ENCODE measurements at regions not wholly inside any gene's neighbourhood (a gene's known extent, or its start where the extent isn't known, plus 50 kb on each side); places are given as distances from the start of the nearest gene placed in this dataset.
A peak's percentile ranks its signal among the peaks of the same experiment; 100 is the strongest.

DNA sequence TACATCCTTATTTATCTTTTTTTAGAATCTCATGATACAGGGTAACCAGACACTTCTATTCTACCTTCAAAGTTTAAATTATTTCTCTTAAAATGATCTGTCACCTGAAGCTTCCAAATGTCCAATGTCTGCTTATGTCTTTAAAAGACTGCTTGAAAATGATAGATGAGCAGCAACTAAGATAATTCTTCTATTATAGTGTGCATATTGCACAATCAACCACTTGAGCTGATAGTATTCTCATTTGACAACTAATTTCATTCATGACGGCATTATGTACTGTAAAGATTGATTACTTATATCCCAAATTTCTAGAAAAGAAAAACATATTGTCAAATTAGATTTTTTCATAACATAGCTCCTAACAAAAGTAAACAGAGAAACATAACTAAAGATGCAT lies 1478.2 kb upstream of the MIR17HG start:
- DNase-seq, result no peak

DNA sequence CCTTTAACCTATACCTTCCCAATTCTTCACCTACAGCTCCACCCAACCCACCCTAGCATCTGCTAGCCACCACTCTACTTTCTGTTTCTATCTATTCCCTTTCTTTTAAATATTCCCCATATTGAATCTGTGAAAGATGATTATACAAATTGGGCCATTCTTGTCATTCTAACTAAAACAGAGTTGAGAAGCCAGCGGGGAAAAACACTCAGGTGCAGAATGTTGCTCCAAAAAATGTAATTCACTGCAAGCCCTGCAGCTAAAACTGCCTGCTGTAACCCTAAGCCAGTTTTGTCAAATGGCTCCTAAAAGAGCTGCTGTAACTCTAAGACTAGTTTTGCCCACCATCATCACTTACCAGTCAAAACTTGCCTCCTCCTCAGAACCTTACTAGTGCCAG lies 1468.6 kb upstream of the MIR17HG start:
- DNase-seq, result no peak

DNA sequence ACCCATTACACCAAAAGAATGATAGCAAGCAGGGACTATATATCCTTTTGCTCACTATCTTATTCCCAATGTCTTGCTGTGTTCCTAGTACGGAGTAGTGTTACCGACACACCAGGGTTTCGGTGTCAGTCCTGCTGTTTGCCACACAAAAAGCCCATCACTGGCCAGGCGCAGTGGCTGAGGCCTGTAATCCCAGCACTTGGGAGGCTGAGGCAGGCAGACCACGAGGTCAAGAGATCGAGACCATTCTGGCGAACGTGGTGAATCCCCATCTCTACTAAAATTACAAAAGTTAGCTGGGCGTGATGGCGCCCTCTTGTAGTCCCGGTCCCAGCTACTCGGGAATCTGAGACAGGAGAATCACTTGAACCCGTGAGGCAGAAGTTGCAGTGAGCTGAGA lies 1467.3 kb upstream of the MIR17HG start:
- DNase-seq, result no peak

DNA sequence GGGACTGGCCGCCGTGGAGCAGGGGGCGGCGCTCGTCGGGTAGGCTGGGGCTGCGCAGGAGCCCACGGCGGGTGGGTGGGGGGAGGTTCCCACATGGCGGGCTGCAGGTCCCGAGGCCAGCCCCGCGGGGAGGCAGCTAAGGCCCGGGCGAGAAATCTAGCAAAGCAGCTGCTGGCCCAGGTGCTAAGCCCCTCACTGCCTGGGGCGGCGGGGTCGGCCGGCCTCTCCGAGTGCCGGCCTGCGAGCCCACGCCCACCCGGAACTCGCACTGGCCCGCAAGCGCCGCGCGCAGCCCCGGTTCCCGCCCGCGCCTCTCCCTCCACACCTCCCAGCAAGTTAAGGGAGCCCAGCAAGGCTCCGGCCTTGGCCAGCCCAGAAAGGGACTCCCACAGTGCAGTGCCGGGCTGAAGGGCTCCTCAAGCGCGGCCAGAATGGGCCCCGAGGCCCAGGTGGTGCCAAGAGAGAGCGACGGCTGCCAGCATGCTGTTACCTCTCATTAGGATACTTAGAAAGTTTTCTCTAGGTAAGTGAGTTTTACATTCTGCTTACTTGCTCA lies 1463.5 kb upstream of the MIR17HG start:
- DNase-seq, result no peak

- no peak for DNase-seq
Observed at GRCh38 chr13:89890806-89891205, 1456.7 kb upstream of the MIR17HG start.

DNA sequence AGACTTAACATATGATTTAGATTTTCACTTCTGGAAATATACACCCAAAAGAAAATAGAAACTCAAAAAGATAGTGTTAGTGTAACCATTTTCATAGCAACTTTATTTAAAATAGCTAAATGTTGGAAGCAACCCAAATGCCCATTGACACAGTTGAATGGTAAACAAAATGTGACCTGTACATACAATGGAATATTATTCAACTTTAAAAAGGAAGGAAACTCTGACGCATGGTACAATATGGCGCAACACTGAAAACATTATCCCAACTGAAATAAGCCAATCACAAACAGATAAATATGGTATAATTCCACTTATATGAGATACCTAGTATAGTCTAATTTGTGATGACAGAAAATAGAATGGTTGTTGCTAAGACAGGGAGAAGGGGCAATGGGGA lies 1456.1 kb upstream of the MIR17HG start:
- no peak for DNase-seq

- no peak for DNase-seq
Observed at GRCh38 chr13:89897681-89898080, 1449.8 kb upstream of the MIR17HG start.

GRCh38 chr13:89899302-89900103 lies 1448.0 kb upstream of the MIR17HG start:
- DNase-seq, result no peak

DNA sequence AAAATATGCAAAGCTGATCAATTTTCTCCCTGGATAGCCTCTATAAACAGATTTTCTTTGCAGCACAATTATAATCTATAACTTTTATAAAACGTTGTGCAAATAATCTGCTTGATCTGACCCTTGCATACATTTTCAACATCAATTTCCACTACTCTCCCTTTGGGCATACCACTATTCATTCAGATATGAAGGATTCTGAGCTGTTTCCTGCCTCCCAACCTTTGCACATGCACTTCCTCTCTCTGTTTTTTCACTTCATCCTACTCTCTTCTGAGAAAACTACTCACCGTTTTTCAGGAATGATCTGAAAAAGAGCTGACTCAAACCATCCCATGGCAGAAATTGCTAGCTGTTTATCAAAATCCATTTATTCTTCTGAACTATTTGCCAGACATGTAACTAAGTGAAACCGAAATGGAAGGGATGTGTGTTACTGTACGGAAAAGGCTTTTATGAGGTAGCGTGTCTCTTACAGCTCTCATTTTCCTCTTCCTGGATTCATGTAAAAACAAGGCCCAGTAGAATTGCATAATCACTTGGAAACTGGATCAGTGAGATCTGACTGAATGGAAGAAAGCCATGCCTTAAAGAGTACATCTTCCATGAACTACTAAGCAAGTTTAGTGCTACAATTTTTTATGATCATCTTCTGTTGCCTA lies 1447.3 kb upstream of the MIR17HG start:
- no peak for DNase-seq

DNA sequence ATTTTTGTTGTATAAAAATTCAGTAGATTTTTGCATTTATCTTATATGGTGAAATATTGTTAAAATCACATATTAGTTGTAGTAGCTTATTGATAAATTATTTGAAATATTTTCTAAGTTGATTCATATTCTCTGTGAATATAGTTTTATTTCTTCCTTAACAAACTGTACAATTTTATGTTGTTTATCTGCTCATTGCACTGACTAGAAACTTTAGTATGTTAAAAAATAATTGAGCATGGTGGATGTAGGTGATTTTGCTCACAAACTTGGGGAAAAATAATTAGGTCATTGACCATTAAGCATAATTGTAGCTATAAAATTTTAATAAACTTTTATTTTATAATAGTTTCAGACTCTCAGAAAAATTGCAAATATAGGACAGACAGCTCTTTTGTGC lies 1445.3 kb upstream of the MIR17HG start:
- DNase-seq, result no peak

- DNase-seq, result no peak
Observed at GRCh38 chr13:89903115-89903514, 1444.4 kb upstream of the MIR17HG start.

- DNase-seq, result no peak
Observed at GRCh38 chr13:89910166-89910565, 1437.3 kb upstream of the MIR17HG start.

GRCh38 chr13:89916551-89916950 lies 1430.9 kb upstream of the MIR17HG start:
- no peak for DNase-seq

DNA sequence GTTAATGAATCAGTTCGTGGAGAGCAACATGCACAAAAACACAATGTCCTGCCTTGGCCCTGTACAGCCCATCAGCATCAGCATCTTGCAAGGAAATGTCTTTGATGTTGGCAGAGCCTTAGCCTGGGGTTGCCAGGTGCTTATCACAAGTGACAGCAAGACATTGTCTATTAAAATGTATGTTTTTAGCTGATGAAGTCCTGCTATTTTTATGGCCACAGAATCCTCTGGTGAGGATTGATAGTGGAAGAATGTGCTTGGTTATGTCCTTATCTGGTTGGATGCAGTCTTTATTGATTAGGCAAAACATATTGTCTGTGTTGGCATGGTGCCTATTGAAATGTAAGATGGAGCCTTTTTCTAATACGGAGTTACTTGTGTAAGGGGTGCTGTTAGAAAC lies 1427.0 kb upstream of the MIR17HG start:
- no peak for DNase-seq

DNA sequence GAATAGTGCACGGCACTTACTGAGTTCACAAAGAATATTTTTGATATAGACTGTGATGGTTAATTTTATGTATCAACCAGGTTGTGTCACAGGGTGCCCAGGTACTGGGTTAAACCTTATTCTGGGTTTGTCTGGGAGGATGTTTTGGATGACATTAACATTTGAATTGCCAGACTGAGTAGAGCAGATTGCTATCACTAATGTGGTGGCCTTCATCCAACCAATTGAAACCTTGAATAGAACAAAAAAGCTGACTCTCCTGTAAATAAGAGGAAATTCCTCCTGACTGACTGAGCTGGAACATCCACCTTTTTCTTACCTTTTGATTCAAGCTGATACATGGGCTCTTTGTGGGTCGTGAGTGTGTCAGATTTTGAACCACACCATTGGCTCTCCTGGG lies 1424.4 kb upstream of the MIR17HG start:
- DNase-seq, result no peak

DNA sequence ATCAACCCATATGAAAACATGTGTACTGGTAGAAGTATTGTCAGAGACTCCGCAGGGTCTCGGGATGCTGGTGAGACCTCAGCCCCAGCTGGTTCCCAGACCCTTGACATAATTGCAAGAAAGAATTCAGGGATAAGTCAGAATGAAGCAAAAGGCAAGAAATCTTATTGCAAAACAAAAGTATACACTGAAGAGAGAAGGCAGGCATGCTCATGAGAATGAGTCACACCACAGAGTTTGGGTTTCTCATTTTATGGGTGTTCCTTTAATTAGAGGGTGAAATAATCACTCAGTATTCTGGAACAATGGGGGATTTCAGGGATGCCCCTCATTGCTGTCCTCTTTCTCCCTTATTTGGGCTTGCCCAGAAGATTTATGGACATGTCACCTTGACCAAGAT lies 1423.8 kb upstream of the MIR17HG start:
- DNase-seq, result no peak

GRCh38 chr13:89925107-89925506 lies 1422.4 kb upstream of the MIR17HG start:
- DNase-seq, result peak; percentile 29

DNA sequence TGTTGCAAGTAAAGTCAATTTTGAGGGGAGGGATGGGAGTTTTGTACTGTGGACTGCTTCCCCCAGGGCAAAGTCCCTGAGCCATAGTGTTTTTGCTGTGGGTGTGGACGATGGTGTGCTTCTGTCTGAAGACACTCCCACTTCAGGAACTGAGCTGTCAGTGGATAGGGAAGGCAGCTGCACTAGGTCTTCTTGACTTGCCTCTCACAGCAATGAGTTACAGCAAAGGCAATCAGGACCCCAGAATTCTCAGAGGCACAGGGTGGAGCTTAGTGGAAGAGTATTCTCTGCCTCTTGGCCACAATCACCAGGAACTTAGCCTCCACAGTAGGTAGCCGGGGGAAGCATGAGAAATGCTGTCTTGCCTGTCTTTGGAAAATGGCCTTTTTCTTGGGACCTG lies 1416.6 kb upstream of the MIR17HG start:
- no peak for DNase-seq

- DNase-seq, result no peak
Observed at GRCh38 chr13:89932902-89933301, 1414.6 kb upstream of the MIR17HG start.

DNA sequence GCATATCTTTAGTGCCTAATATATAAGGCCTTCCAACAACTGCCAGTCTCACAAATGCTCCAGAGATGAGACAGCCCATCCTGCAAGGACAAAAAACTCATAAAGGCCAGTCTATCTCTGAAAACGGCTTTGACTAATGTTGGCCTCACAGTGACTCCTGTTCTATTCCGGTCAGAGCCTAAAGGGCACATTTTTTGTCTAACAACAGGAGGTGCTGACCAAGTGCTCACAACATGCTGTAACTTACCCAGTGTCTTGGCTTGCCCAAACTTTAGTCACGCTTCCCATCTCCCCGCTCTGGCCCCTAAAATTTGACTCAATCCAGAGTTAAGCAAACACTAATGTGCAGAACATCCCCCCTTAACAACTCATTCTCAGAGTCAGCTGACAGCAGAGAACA lies 1411.2 kb upstream of the MIR17HG start:
- no peak for DNase-seq

DNA sequence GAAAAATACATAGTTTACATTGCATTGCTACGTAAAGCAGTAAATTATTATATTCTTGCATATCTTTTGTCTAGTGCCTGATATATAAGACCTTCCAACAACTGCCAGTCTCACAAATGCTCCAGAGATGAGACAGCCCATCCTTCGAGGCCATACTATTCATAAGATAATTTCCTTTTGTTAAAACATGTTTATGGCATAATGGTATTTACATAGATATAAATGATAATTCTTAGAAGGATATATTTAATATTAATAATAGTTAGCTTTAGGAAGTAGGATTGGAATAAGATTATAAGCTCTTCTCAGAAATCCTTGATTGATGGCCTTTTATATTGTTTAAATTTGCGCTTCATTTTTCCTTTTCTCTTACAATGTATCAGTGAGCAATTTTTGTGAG lies 1410.1 kb upstream of the MIR17HG start:
- no peak for DNase-seq

DNA sequence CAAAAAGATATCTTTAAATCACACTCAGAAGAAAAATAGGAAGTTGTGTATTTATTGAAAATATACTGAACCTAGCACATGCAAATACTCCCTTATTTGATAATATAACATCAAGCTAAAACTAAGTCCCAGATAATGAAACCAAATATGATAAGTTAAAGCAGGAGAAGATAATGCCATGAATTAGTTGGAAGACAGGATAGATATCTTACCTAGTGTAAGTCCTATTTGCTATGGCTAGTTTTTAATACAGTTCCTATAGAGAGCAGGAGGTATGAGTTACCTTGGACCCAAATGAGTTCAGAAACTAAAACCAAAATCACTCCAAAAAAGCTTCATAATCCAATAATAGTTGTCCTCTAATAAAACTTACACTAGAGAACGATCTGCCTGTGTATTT lies 1407.1 kb upstream of the MIR17HG start:
- DNase-seq, result no peak

DNA sequence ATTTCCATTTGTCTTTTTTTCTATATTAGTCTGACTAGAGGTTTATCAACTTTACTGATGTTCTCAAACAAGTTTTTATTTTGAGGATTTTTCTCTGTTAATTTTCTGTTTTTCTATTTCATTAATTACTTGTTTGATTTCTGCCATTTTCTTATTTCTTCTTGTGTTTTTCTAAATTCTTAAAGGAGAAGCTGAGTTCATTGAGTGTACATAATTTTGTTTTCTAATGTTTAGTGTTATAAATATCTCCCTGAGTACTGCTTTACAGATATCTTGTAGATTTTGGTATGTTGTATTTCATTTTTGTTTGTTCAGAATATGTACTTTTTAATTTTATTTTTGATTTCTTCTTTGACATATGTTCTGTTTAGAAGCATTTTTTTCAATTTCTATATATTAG lies 1404.3 kb upstream of the MIR17HG start:
- no peak for DNase-seq

DNA sequence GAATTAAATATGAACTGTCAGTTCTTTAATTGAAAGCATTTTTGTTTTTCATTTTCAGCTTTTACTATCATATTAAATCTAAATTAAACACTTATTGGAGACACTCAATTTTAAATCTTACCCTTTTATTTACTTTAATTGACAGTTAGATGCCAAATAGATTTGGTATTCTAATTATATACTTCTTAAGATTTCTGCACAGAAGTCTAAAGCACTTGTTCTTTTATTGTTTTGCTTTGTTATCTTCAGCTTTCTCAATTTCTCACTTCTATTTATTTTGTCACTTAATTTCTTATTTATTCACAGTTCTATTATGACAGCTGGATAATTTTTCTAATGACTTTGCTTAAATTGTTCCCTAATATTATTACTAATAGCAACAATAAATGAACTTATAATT lies 1397.3 kb upstream of the MIR17HG start:
- no peak for DNase-seq

DNA sequence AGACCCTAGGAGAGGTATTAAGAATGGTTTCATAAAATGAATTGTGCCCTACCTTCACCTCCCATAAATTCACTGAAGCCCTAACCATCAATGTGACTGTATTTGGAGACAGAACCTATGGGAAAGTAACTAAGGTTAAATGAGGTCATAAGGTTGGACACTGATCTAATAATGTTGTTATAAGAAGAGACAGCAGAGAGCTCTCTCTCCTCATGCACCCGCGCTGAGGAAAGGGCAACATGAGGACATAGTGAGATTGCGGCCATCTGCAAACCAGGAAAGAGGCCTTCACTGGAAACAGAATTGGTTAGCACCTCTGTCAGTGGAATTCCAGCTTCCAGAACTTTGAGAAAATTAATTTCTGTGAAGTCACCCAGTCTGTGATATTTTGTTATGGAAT lies 1396.1 kb upstream of the MIR17HG start:
- no peak for DNase-seq

Data from COR-L47 (cell line).